H1 (cell line): ENCODE measurements at regions not wholly inside any gene's neighbourhood (a gene's known extent, or its start where the extent isn't known, plus 50 kb on each side); places are given as distances from the start of the nearest gene placed in this dataset.

Experiments
- CTCF ChIA-PET: fragments of 300-600 bp; sonication (Branson Sonifier 250); formaldehyde crosslinking; loops from one replicate; lab custom pipeline; 2021; ENCODE audit not compliant: partially characterized antibody; lab: Charles Lee
- POLR2A ChIA-PET: fragments of 300-600 bp; sonication (Branson Sonifier 250); formaldehyde crosslinking; loops from one replicate; lab custom pipeline; 2021; ENCODE audit warnings: inconsistent platforms; ENCODE audit not compliant: partially characterized antibody; lab: Charles Lee
- DNase-seq, 2 experiments: peaks; one replicate each; pipeline versions ENCODE4 v3.0.0 to v3.0.0-alpha.2; 2010 to 2022; ENCODE audit warnings: low spot score in 2 of 2, low read depth in 1 of 2, mixed read lengths in 1 of 2
- FAIRE-seq: peaks from 2 replicates; lab custom pipeline; 2011; peaks lifted over from hg19 to GRCh38; lab: Jason Lieb, UNC
- H2AFZ ChIP-seq: 2 replicates; pipeline ENCODE4 v1.8.1; 2012; ENCODE audit warnings: low read length, inconsistent platforms
- H2AK5ac ChIP-seq: 2 replicates; pipeline ENCODE4 v1.6.1; 2013; ENCODE audit warnings: low read depth, low read length
- H2BK120ac ChIP-seq: replicated peaks from 2 replicates; pipeline ENCODE3; 2013; ENCODE audit warnings: low read depth, low read length, inconsistent platforms
- H2BK12ac ChIP-seq: 2 replicates; pipeline ENCODE4 v1.6.1; 2013; ENCODE audit warnings: low read depth, low read length
- H2BK15ac ChIP-seq: 2 replicates; pipeline ENCODE4 v1.6.1; 2013; ENCODE audit warnings: low read length
- H2BK20ac ChIP-seq: 2 replicates; pipeline ENCODE4 v1.6.1; 2013; ENCODE audit warnings: low read length
- H2BK5ac ChIP-seq: 2 replicates; pipeline ENCODE4 v1.6.1; 2013; ENCODE audit warnings: low read depth, low read length
- H3K14ac ChIP-seq: 2 replicates; pipeline ENCODE4 v1.6.1; 2013; ENCODE audit warnings: inconsistent platforms; ENCODE audit not compliant: insufficient read length
- H3K18ac ChIP-seq: 2 replicates; pipeline ENCODE4 v1.6.1; 2013; ENCODE audit warnings: low read length; ENCODE audit errors: extremely low read depth
- H3K23ac ChIP-seq: 2 replicates; pipeline ENCODE4 v1.6.1; 2013; ENCODE audit warnings: inconsistent platforms; ENCODE audit not compliant: insufficient read length
- H3K23me2 ChIP-seq: 2 replicates; pipeline ENCODE4 v1.6.1; 2013; ENCODE audit warnings: low read depth, low read length
- H3K27ac ChIP-seq: 2 replicates; pipeline ENCODE4 v1.6.1; 2011; ENCODE audit warnings: low read depth, low read length, inconsistent platforms
- H3K27me3 ChIP-seq, 4 experiments: replicated peaks in 1 of 4; 1 replicate in 1 of 4; 2 replicates in 3 of 4; pipeline versions ENCODE4 v1.6.1 to v1.8.1; 2011 to 2013; ENCODE audit warnings: low read length in 3 of 4, mild to moderate bottlenecking in 3 of 4, inconsistent platforms in 2 of 4, mixed read lengths in 2 of 4, moderate library complexity in 1 of 4; ENCODE audit not compliant: control insufficient read depth in 3 of 4, insufficient read depth in 3 of 4; ENCODE audit errors: extremely low read depth in 1 of 4
- H3K36me3 ChIP-seq, 4 experiments: 2 replicates each; pipeline versions ENCODE4 v1.6.1 to v1.8.1; 2011 to 2013; ENCODE audit warnings: mild to moderate bottlenecking in 4 of 4, low read length in 3 of 4, moderate library complexity in 2 of 4, control low read depth in 1 of 4, inconsistent platforms in 1 of 4; ENCODE audit not compliant: insufficient read depth in 4 of 4, control insufficient read depth in 2 of 4
- H3K4ac ChIP-seq: replicated peaks from 2 replicates; pipeline ENCODE3; 2013; ENCODE audit warnings: low read length, low read depth, mixed read lengths, inconsistent platforms; ENCODE audit not compliant: insufficient read length
- H3K4me1 ChIP-seq, 4 experiments: replicated peaks in 1 of 4; 1 replicate in 1 of 4; 2 replicates in 3 of 4; pipeline versions ENCODE4 v1.6.1 to v1.8.1; 2011 to 2013; ENCODE audit warnings: low read length in 3 of 4, inconsistent platforms in 2 of 4, mixed read lengths in 1 of 4; ENCODE audit not compliant: insufficient read depth in 4 of 4, control insufficient read depth in 3 of 4
- H3K4me2 ChIP-seq, 2 experiments: 2 replicates each; pipeline versions ENCODE4 v1.6.1 to v1.8.1; 2011 to 2013; ENCODE audit warnings: low read depth in 2 of 2, low read length in 2 of 2, control low read depth in 1 of 2, inconsistent platforms in 1 of 2, mild to moderate bottlenecking in 1 of 2; ENCODE audit not compliant: insufficient read depth in 1 of 2
- H3K4me3 ChIP-seq, 4 experiments: fragments of 200-600, 300-600 bp in 1 of 4; sonication (generic), shearing (Covaris generic), sonication (Bioruptor Twin) in 1 of 4; 2 replicates each; pipeline versions ENCODE4 v1.5.1 to v1.8.1; 2011 to 2016; ENCODE audit warnings: low read length in 4 of 4, low read depth in 3 of 4, control low read depth in 2 of 4, inconsistent platforms in 2 of 4, mild to moderate bottlenecking in 2 of 4, mixed read lengths in 1 of 4, moderate library complexity in 1 of 4; ENCODE audit not compliant: insufficient read depth in 2 of 4; ENCODE audit errors: extremely low read depth in 1 of 4
- H3K56ac ChIP-seq: replicated peaks from 2 replicates; pipeline ENCODE3; 2013; ENCODE audit warnings: low read depth, mild to moderate bottlenecking, mixed read lengths, low read length, inconsistent platforms; ENCODE audit not compliant: insufficient read length
- H3K79me1 ChIP-seq: 2 replicates; pipeline ENCODE4 v1.6.1; 2013; ENCODE audit warnings: low read depth, low read length, control low read depth
- H3K79me2 ChIP-seq, 2 experiments: 2 replicates each; pipeline versions ENCODE4 v1.6.1 to v1.8.1; 2012 to 2013; ENCODE audit warnings: low read length in 2 of 2, mild to moderate bottlenecking in 2 of 2, inconsistent platforms in 1 of 2; ENCODE audit not compliant: insufficient read depth in 2 of 2, control insufficient read depth in 1 of 2
- H3K9ac ChIP-seq, 4 experiments: replicated peaks in 1 of 4; 1 replicate in 1 of 4; 2 replicates in 3 of 4; pipeline versions ENCODE4 v1.6.1 to v1.8.1; 2011 to 2013; ENCODE audit warnings: low read depth in 3 of 4, low read length in 3 of 4, control low read depth in 2 of 4, mild to moderate bottlenecking in 2 of 4, moderate library complexity in 2 of 4, inconsistent platforms in 1 of 4; ENCODE audit errors: extremely low read depth in 1 of 4
- H3K9me3 ChIP-seq, 2 experiments: 2 replicates each; pipeline versions ENCODE4 v1.6.1 to v1.8.1; 2012 to 2013; ENCODE audit warnings: mild to moderate bottlenecking in 2 of 2, moderate library complexity in 2 of 2, control low read depth in 1 of 2, inconsistent platforms in 1 of 2, low read depth in 1 of 2, low read length in 1 of 2, mixed read lengths in 1 of 2; ENCODE audit not compliant: insufficient read depth in 2 of 2
- H4K20me1 ChIP-seq, 2 experiments: replicated peaks in 1 of 2; 2 replicates each; pipeline versions ENCODE3 to v1.8.1; 2011 to 2013; ENCODE audit warnings: inconsistent platforms in 2 of 2, low read length in 2 of 2, mild to moderate bottlenecking in 1 of 2; ENCODE audit not compliant: insufficient read depth in 2 of 2, control insufficient read depth in 1 of 2
- H4K5ac ChIP-seq: 2 replicates; pipeline ENCODE4 v1.6.1; 2013; ENCODE audit warnings: low read length, low read depth, mixed read lengths, inconsistent platforms; ENCODE audit not compliant: insufficient read length
- H4K8ac ChIP-seq: 2 replicates; pipeline ENCODE4 v1.8.0; 2013; ENCODE audit warnings: mild to moderate bottlenecking, moderate library complexity, low read length, inconsistent platforms; ENCODE audit not compliant: insufficient read depth; ENCODE audit errors: extremely low read depth
- H4K91ac ChIP-seq: replicated peaks from 2 replicates; pipeline ENCODE3; 2013; ENCODE audit warnings: low read length, mixed read lengths, inconsistent platforms; ENCODE audit not compliant: insufficient read length
- BACH1 ChIP-seq: IDR thresholded peaks from 2 replicates; pipeline ENCODE4 v1.6.1; 2012; ENCODE audit warnings: low read length, improper control_type of control experiment
- CBX8 ChIP-seq: fragments of 300-800, 300-1000 bp; sonication (generic); IDR thresholded peaks from 2 replicates; pipeline ENCODE4 v1.7.1; 2016; ENCODE audit warnings: low read depth, low read length, borderline replicate concordance
- CEBPB ChIP-seq: IDR thresholded peaks from 2 replicates; pipeline ENCODE4 v1.6.1; 2012; ENCODE audit warnings: low read depth, low read length
- CHD1 ChIP-seq: IDR thresholded peaks from 2 replicates; pipeline ENCODE4 v1.6.1; 2012; ENCODE audit warnings: low read depth, low read length, improper control_type of control experiment
- CHD2 ChIP-seq: IDR thresholded peaks from 2 replicates; pipeline ENCODE4 v1.6.1; 2012; ENCODE audit warnings: low read length, improper control_type of control experiment
- EP300 ChIP-seq, 2 experiments: IDR thresholded peaks; 1 replicate in 1 of 2; 2 replicates in 1 of 2; pipeline ENCODE4 v1.6.1; 2011 to 2012; ENCODE audit warnings: low read depth in 2 of 2, low read length in 2 of 2, mild to moderate bottlenecking in 2 of 2, borderline replicate concordance in 1 of 2, inconsistent platforms in 1 of 2, moderate library complexity in 1 of 2
- HDAC2 ChIP-seq, 2 experiments: fragments of 300-600 bp in 1 of 2; sonication (generic) in 1 of 2; IDR thresholded peaks; 2 replicates each; pipeline ENCODE4 v1.6.1; 2011 to 2012; ENCODE audit warnings: low read depth in 2 of 2, low read length in 2 of 2, mild to moderate bottlenecking in 2 of 2, moderate library complexity in 2 of 2, borderline replicate concordance in 1 of 2, inconsistent platforms in 1 of 2
- JUN ChIP-seq: IDR thresholded peaks from 2 replicates; pipeline ENCODE4 v1.6.1; 2011; ENCODE audit warnings: low read depth, mild to moderate bottlenecking, improper control_type of control experiment, low read length
- MAFK ChIP-seq: IDR thresholded peaks from 2 replicates; pipeline ENCODE4 v1.6.1; 2012; ENCODE audit warnings: low read depth, mild to moderate bottlenecking, improper control_type of control experiment, low read length
- POLR2A ChIP-seq, 2 experiments: IDR thresholded peaks; 1 replicate in 1 of 2; 2 replicates in 1 of 2; pipeline ENCODE4 v1.6.1; 2011; ENCODE audit warnings: low read depth in 2 of 2, low read length in 2 of 2, mild to moderate bottlenecking in 2 of 2; ENCODE audit errors: control extremely low read depth in 1 of 2
- SP1 ChIP-seq: IDR thresholded peaks from 2 replicates; pipeline ENCODE4 v1.6.1; 2011; ENCODE audit warnings: low read depth, low read length
- SP4 ChIP-seq: IDR thresholded peaks from 2 replicates; pipeline ENCODE4 v1.6.1; 2012; ENCODE audit warnings: low read length, inconsistent platforms
- SRF ChIP-seq: IDR thresholded peaks from 2 replicates; pipeline ENCODE4 v1.6.1; 2011; ENCODE audit warnings: mild to moderate bottlenecking, low read depth, low read length, moderate library complexity
- SUZ12 ChIP-seq: fragments of 200-600 bp; sonication (generic); IDR thresholded peaks from 2 replicates; pipeline ENCODE4 v1.6.1; 2012; ENCODE audit warnings: mild to moderate bottlenecking, inconsistent platforms, low read length, moderate library complexity, mixed read lengths
- TAF7 ChIP-seq: optimal IDR thresholded peaks from 2 replicates; pipeline ENCODE3; 2011; ENCODE audit warnings: low read depth, mild to moderate bottlenecking, inconsistent platforms, low read length, moderate library complexity, borderline replicate concordance
- TCF12 ChIP-seq: IDR thresholded peaks from 2 replicates; pipeline ENCODE4 v1.6.1; 2011; ENCODE audit warnings: low read depth, mild to moderate bottlenecking, low read length
- WGBS, 2 experiments: shearing (Covaris generic) in 1 of 2; methylation state at CpG; one replicate each; pipeline versions ENCODE4 v1.1.6 to v1.1.7; 2013 to 2015; ENCODE audit warnings: low lambda C conversion rate in 2 of 2, mixed read lengths in 2 of 2, inconsistent platforms in 1 of 2, low coverage in 1 of 2, missing lambda C conversion rate in 1 of 2; ENCODE audit not compliant: insufficient replicate concordance in 2 of 2, insufficient coverage in 1 of 2, insufficient read length in 1 of 2; ENCODE audit errors: extremely low coverage in 1 of 2, missing lambda C conversion rate in 1 of 2; 5-methylcytosine and 5-hydroxymethylcytosine counted together

GRCh38 chr6:82795940-82796339 is 269.7 kb downstream of the UBE3D start:
- Histone ChIP-seq H2AFZ (no peak overlapping the region), H3K56ac (no peak overlapping the region), H2BK20ac (no peak overlapping the region), H3K4me2 (no peak overlapping the region), H3K79me1 (no peaks in the 10 kb centered on the region), H3K27me3 (no peaks in the 10 kb centered on the region), H4K8ac (no peak overlapping the region), H3K23me2 (no peaks in the 10 kb centered on the region), H2AK5ac (no peak overlapping the region), H3K79me2 (no peaks in the 10 kb centered on the region), H3K18ac (no peak overlapping the region)
- CTCF ChIA-PET, result interaction anchor here (0.7 to 0.9 kb wide), 3 partner anchors 10 to 262 kb away, joined by 3 read pairs; no protein-coding TSS in a partner anchor
- POLR2A ChIA-PET, result no interaction called here
- DNase-seq, result no peak
- no peak for TF ChIP-seq JUN
- TF ChIP-seq SUZ12, result no peak
- no peak for TF ChIP-seq CEBPB
- no peak for TF ChIP-seq CHD1
- TF ChIP-seq EP300 (IDR thresholded peaks at IDR 0.05; ENCODE audit: borderline replicate concordance in 1 of 2, low read depth in 2 of 2, low read length in 2 of 2), result no peak
- TF ChIP-seq SRF, result no peak
- no peak for TF ChIP-seq SP4
- TF ChIP-seq CBX8, result no peak
- no peak for TF ChIP-seq MAFK
- TF ChIP-seq BACH1, result no peak
- no peak for TF ChIP-seq POLR2A (IDR thresholded peaks at IDR 0.05; ENCODE audit: control extremely low read depth in 1 of 2, low read depth in 2 of 2, low read length in 2 of 2)
- TF ChIP-seq TCF12, result no peak
- no peak for TF ChIP-seq CHD2
- TF ChIP-seq TAF7, result no peak
- TF ChIP-seq SP1, result no peak
- TF ChIP-seq HDAC2 (IDR thresholded peaks at IDR 0.05; ENCODE audit: borderline replicate concordance in 1 of 2, low read depth in 2 of 2, low read length in 2 of 2), result no peak
- TF ChIP-seq, all 59 proteins: peak for 0
- Histone ChIP-seq H3K4me1 (no peaks in the 10 kb centered on the region), H3K14ac (no peak overlapping the region), H3K4ac (no peak overlapping the region), H3K36me3 (no peaks in the 10 kb centered on the region), H4K5ac (no peak overlapping the region), H3K9me3 (peaks cover 0 to 2% of the 10 kb centered on the region in 2 experiments; a peak in 1 of 4 replicates), H3K9ac (no peak overlapping the region), H3K27ac (no peak overlapping the region), H3K4me3 (no peak overlapping the region), H2BK15ac (no peak overlapping the region), H4K91ac (no peak overlapping the region), H2BK120ac (no peak overlapping the region), H3K23ac (no peak overlapping the region), H2BK5ac (no peak overlapping the region), H2BK12ac (no peak overlapping the region), H4K20me1 (no peaks in the 10 kb centered on the region)
- 88% methylated on average over 1 of the region's 1 CpG; no CpG with 5 or more reads in 1 of the 2 experiments for WGBS, 2 experiments
- FAIRE-seq, result no peak
